GM23338 (cell line): ENCODE measurements at regions not wholly inside any gene's neighbourhood (a gene's known extent, or its start where the extent isn't known, plus 50 kb on each side); places are given as distances from the start of the nearest gene placed in this dataset.

Experiments
- CREB1 ChIP-seq: fragments of 250-450 bp; sonication (Bioruptor Pico); IDR thresholded peaks from 2 replicates; pipeline ENCODE4 v1.5.0; 2020; ENCODE audit warnings: low read depth, mild to moderate bottlenecking, moderate library complexity
- EZH2 ChIP-seq: fragments of 200-600 bp; sonication (generic); IDR thresholded peaks from one replicate; pipeline ENCODE4 v1.8.0; 2017; ENCODE audit warnings: antibody characterized with exemption, mild to moderate bottlenecking, low read depth; ENCODE audit not compliant: unreplicated experiment
- TF ChIP-seq, protein P1 (sequence below), 2 experiments: fragments of 200-600 bp in 1 of 2; sonication (generic) in 1 of 2; conservative IDR thresholded peaks; 2 replicates each; pipeline versions ENCODE4 v1.5.1 to v1.6.1; 2016 to 2017; ENCODE audit warnings: antibody characterized with exemption in 2 of 2, low read depth in 2 of 2, mild to moderate bottlenecking in 2 of 2, moderate library complexity in 1 of 2

DNA sequence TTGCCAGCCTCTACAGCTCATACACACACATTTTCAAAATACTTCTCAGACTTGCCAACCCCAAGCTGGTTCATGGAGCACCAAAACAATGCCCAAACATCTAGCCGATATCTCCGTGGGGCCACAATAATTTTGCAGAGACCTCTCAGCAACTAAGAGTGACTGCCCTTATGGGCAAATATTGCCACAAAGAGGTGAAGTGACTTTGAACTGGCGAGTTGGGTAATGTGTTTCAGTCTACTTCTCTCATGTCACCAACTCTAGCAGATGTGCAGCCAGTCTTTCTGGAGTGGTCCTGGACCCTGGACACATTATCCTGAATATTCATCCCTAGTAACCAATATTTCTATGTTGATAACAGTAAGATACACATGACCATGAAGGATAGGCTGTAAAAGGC is 290.3 kb downstream of the EMP1 start:
- TF ChIP-seq, protein P1, sequence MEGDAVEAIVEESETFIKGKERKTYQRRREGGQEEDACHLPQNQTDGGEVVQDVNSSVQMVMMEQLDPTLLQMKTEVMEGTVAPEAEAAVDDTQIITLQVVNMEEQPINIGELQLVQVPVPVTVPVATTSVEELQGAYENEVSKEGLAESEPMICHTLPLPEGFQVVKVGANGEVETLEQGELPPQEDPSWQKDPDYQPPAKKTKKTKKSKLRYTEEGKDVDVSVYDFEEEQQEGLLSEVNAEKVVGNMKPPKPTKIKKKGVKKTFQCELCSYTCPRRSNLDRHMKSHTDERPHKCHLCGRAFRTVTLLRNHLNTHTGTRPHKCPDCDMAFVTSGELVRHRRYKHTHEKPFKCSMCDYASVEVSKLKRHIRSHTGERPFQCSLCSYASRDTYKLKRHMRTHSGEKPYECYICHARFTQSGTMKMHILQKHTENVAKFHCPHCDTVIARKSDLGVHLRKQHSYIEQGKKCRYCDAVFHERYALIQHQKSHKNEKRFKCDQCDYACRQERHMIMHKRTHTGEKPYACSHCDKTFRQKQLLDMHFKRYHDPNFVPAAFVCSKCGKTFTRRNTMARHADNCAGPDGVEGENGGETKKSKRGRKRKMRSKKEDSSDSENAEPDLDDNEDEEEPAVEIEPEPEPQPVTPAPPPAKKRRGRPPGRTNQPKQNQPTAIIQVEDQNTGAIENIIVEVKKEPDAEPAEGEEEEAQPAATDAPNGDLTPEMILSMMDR (conservative IDR thresholded peaks at IDR 0.05; ENCODE audit: low read depth in 2 of 2), result no peak
- TF ChIP-seq CREB1 (CRISPR knock-in tag), result no peak
- no peak for TF ChIP-seq EZH2
